Tibial nerve (tissue), 4 donors: ENCODE measurements at regions not wholly inside any gene's neighbourhood (a gene's known extent, or its start where the extent isn't known, plus 50 kb on each side); places are given as distances from the start of the nearest gene placed in this dataset.

Source experiments
- DNase-seq, 2 donors: peaks; one replicate each; pipeline ENCODE4 v3.0.0-alpha.2; 2019; ENCODE audit warnings: low spot score in 2 of 2
- H3K27ac ChIP-seq, 4 donors: fragments of 200-600 bp; sonication (generic) in 3 of 4; one replicate each; pipeline ENCODE4 v1.5.1; 2017 to 2019; ENCODE audit warnings: mild to moderate bottlenecking in 1 of 4
- H3K27me3 ChIP-seq, 2 donors: fragments of 200-600 bp; sonication (generic) in 1 of 2; one replicate each; pipeline versions ENCODE4 v1.5.1 to v1.6.0; 2017 to 2019
- H3K36me3 ChIP-seq, 3 donors: fragments of 200-600 bp; sonication (generic); one replicate each; pipeline ENCODE4 v1.5.1; 2018 to 2019
- H3K4me1 ChIP-seq, 4 donors: fragments of 200-600 bp; sonication (generic) in 3 of 4; one replicate each; pipeline ENCODE4 v1.5.1; 2017 to 2019
- H3K4me3 ChIP-seq, 4 donors: fragments of 200-600 bp; sonication (generic) in 3 of 4; one replicate each; pipeline ENCODE4 v1.5.1; 2017 to 2019; ENCODE audit warnings: mild to moderate bottlenecking in 1 of 4, moderate library complexity in 1 of 4
- H3K9me3 ChIP-seq, 4 donors: fragments of 200-600 bp; sonication (generic) in 3 of 4; one replicate each; pipeline ENCODE4 v1.5.1; 2017 to 2019
- CTCF ChIP-seq, 5 experiments: fragments of 200-600 bp in 3 of 5; fragments of 450-650 bp in 2 of 5; sonication (generic) in 3 of 5; IDR thresholded peaks; one replicate each; pipeline ENCODE4 v1.5.1; 2016 to 2019; ENCODE audit warnings: antibody characterized with exemption in 5 of 5, mild to moderate bottlenecking in 3 of 5, moderate library complexity in 2 of 5
- EP300 ChIP-seq, 2 donors: sonication (generic); formaldehyde crosslinking; IDR thresholded peaks; one replicate each; pipeline ENCODE4 v1.6.1; 2017; ENCODE audit warnings: antibody characterized with exemption in 2 of 2, mild to moderate bottlenecking in 1 of 2
- POLR2A ChIP-seq, 2 donors: fragments of 450-650 bp; IDR thresholded peaks; one replicate each; pipeline ENCODE4 v1.6.1; 2017; ENCODE audit warnings: antibody characterized with exemption in 2 of 2, mild to moderate bottlenecking in 2 of 2, moderate library complexity in 2 of 2
- WGBS, 2 donors: methylation state at CpG; one replicate each; pipeline ENCODE4 v1.1.5; 2018; 5-methylcytosine and 5-hydroxymethylcytosine counted together

GRCh38 chr7:21107101-21107500 is 320.4 kb upstream of the SP8 start:
- TF ChIP-seq CTCF (IDR thresholded peaks at IDR 0.05) = no peak
- no peak for TF ChIP-seq EP300 (IDR thresholded peaks at IDR 0.05)
- TF ChIP-seq POLR2A (IDR thresholded peaks at IDR 0.05) = no peak

GRCh38 chr7:21108182-21108581 is 319.7 kb upstream of the SP4 start:
- H3K4me3 ChIP-seq = no peak overlapping the region
- no peaks in the 10 kb centered on the region for H3K4me1 ChIP-seq
- H3K9me3 ChIP-seq = no peaks in the 10 kb centered on the region
- no peak for DNase-seq
- TF ChIP-seq EP300 (IDR thresholded peaks at IDR 0.05) (no peak), CTCF (IDR thresholded peaks at IDR 0.05) (no peak), POLR2A (IDR thresholded peaks at IDR 0.05) (no peak)
- H3K27ac ChIP-seq = no peak overlapping the region
- H3K27me3 ChIP-seq = no peaks in the 10 kb centered on the region
- 30 to 44% methylated on average over 4 of the region's 4 CpGs for WGBS, 2 donors
- H3K36me3 ChIP-seq = no peaks in the 10 kb centered on the region

More at GRCh38 chr7:21107101-21107500, 320.4 kb upstream of the SP8 start:
- no peak overlapping the region for H3K4me3 ChIP-seq
- H3K27ac ChIP-seq = no peak overlapping the region
- WGBS, 2 donors = 81 to 82% methylated on average over 4 of the region's 4 CpGs
- DNase-seq = no peak
- H3K36me3 ChIP-seq = no peaks in the 10 kb centered on the region
- H3K9me3 ChIP-seq = no peaks in the 10 kb centered on the region
- H3K4me1 ChIP-seq = no peaks in the 10 kb centered on the region
- H3K27me3 ChIP-seq = no peaks in the 10 kb centered on the region

- Histone ChIP-seq H3K4me1 (no peaks in the 10 kb centered on the region), H3K27me3 (no peaks in the 10 kb centered on the region), H3K9me3 (no peaks in the 10 kb centered on the region), H3K4me3 (no peak overlapping the region), H3K27ac (no peak overlapping the region), H3K36me3 (no peaks in the 10 kb centered on the region)
- DNase-seq = no peak
- TF ChIP-seq POLR2A (IDR thresholded peaks at IDR 0.05) (no peak), CTCF (IDR thresholded peaks at IDR 0.05) (no peak), EP300 (IDR thresholded peaks at IDR 0.05) (no peak)
- WGBS, 2 donors = 65 to 67% methylated on average over 5 of the region's 5 CpGs
These were observed 314.1 kb upstream of the SP4 start for GRCh38 chr7:21113609-21114415.

GRCh38 chr7:21123586-21123985 is 304.3 kb upstream of the SP4 start:
- TF ChIP-seq CTCF (IDR thresholded peaks at IDR 0.05) (no peak), EP300 (IDR thresholded peaks at IDR 0.05) (no peak), POLR2A (IDR thresholded peaks at IDR 0.05) (no peak)
- no peaks in the 10 kb centered on the region for H3K36me3 ChIP-seq
- WGBS, 2 donors = 61 to 64% methylated on average over 1 of the region's 1 CpG

GRCh38 chr7:21125297-21125696 is 302.6 kb upstream of the SP4 start:
- no peak for DNase-seq
- Histone ChIP-seq H3K27me3 (no peaks in the 10 kb centered on the region), H3K4me3 (no peak overlapping the region), H3K4me1 (no peaks in the 10 kb centered on the region), H3K36me3 (no peaks in the 10 kb centered on the region), H3K27ac (no peak overlapping the region), H3K9me3 (no peaks in the 10 kb centered on the region)
- WGBS, 2 donors = 65 to 68% methylated on average over 6 of the region's 6 CpGs
- no peak for TF ChIP-seq POLR2A (IDR thresholded peaks at IDR 0.05)
- TF ChIP-seq CTCF (IDR thresholded peaks at IDR 0.05) = no peak
- no peak for TF ChIP-seq EP300 (IDR thresholded peaks at IDR 0.05)

More at GRCh38 chr7:21123586-21123985, 304.3 kb upstream of the SP4 start:
- no peaks in the 10 kb centered on the region for H3K27me3 ChIP-seq
- no peaks in the 10 kb centered on the region for H3K4me1 ChIP-seq
- no peak overlapping the region for H3K27ac ChIP-seq
- DNase-seq = no peak
- H3K4me3 ChIP-seq = no peak overlapping the region
- H3K9me3 ChIP-seq = no peaks in the 10 kb centered on the region
